GM12878 (cell line): ENCODE measurements at regions not wholly inside any gene's neighbourhood (a gene's known extent, or its start where the extent isn't known, plus 50 kb on each side); places are given as distances from the start of the nearest gene placed in this dataset.

ENCODE experiments used
- ATAC-seq: fragments of 200-7000 bp; cut with Tn5 transposase; 3 replicates; pipeline ENCODE4 v1.9.1; 2020; ENCODE audit warnings: mild to moderate bottlenecking, moderate library complexity
- BruUV-seq: library from RNA; stranded (reverse); fragments of 400-500 nt; replicated peaks from 2 replicates; lab custom pipeline; 2021; lab: Mats Ljungman, UMichigan
- CTCF ChIA-PET: fragments of 300-600 bp; sonication (Branson Sonifier 250); formaldehyde crosslinking; extraction: SDS; loops from one replicate; lab custom pipeline; 2021; ENCODE audit warnings: inconsistent platforms; lab: Yijun Ruan, JAX
- POLR2A ChIA-PET: fragments of 350-600 bp; formaldehyde crosslinking; extraction: SDS; loops from one replicate; lab custom pipeline; 2021; ENCODE audit warnings: inconsistent platforms; lab: Charles Lee
- RAD21 ChIA-PET: fragments of 300-600 bp; sonication (Branson Sonifier 250); formaldehyde crosslinking; loops from one replicate; lab custom pipeline; 2023; ENCODE audit warnings: antibody characterized with exemption; ENCODE audit not compliant: unreplicated experiment; lab: Charles Lee
- SMC1A ChIA-PET: fragments of 300-600 bp; sonication (Branson Sonifier 250); formaldehyde crosslinking; loops from one replicate; lab custom pipeline; 2023; ENCODE audit not compliant: unreplicated experiment, uncharacterized antibody; lab: Charles Lee
- DNase-seq: peaks from one replicate; pipeline ENCODE4 v3.0.0-alpha.2; 2011; ENCODE audit warnings: low read depth, low spot score
- FAIRE-seq: peaks from 3 replicates; lab custom pipeline; 2011; peaks lifted over from hg19 to GRCh38; lab: Jason Lieb, UNC
- H2AFZ ChIP-seq: 2 replicates; pipeline ENCODE4 v1.6.0; 2011; ENCODE audit warnings: low read depth, low read length, control low read depth; ENCODE audit not compliant: control insufficient read depth
- H3K27ac ChIP-seq: 2 replicates; pipeline ENCODE4 v1.5.1; 2011; ENCODE audit warnings: control low read depth; ENCODE audit not compliant: control insufficient read depth, insufficient read depth
- H3K27me3 ChIP-seq, 2 experiments: replicated peaks in 1 of 2; 2 replicates each; pipeline versions ENCODE4 v1.6.0 to v1.6.1; 2011; ENCODE audit warnings: low read length in 1 of 2; ENCODE audit not compliant: control insufficient read depth in 2 of 2, insufficient read depth in 2 of 2
- H3K36me3 ChIP-seq, 2 experiments: 2 replicates each; pipeline ENCODE4 v1.5.1; 2011; ENCODE audit warnings: low read length in 1 of 2; ENCODE audit not compliant: control insufficient read depth in 2 of 2, insufficient read depth in 2 of 2
- H3K4me1 ChIP-seq: 2 replicates; pipeline ENCODE4 v1.6.1; 2011; ENCODE audit warnings: mild to moderate bottlenecking, low read length, moderate library complexity, mixed read lengths; ENCODE audit not compliant: control insufficient read depth, insufficient read depth
- H3K4me2 ChIP-seq: 2 replicates; pipeline ENCODE4 v1.6.0; 2011; ENCODE audit warnings: control low read depth; ENCODE audit not compliant: control insufficient read depth, insufficient read depth
- H3K4me3 ChIP-seq: fragments of 200-600 bp; sonication (generic); 2 replicates; pipeline ENCODE4 v1.5.1; 2016
- H3K79me2 ChIP-seq: 2 replicates; pipeline ENCODE4 v1.6.0; 2011; ENCODE audit warnings: low read length; ENCODE audit not compliant: control insufficient read depth, insufficient read depth
- H3K9ac ChIP-seq: 2 replicates; pipeline ENCODE4 v1.8.0; 2011; ENCODE audit warnings: low read length, control low read depth, mixed read lengths; ENCODE audit not compliant: control insufficient read depth, insufficient read depth
- H3K9me3 ChIP-seq: replicated peaks from 3 replicates; pipeline ENCODE4 v1.5.1; 2011; ENCODE audit warnings: mild to moderate bottlenecking, low read length; ENCODE audit not compliant: control insufficient read depth, insufficient read depth
- H4K20me1 ChIP-seq: 2 replicates; pipeline ENCODE4 v1.6.0; 2011; ENCODE audit not compliant: control insufficient read depth, insufficient read depth
- BRCA1 ChIP-seq: IDR thresholded peaks from 2 replicates; pipeline ENCODE4 v1.6.1; 2011; ENCODE audit warnings: low read depth, low read length, improper control_type of control experiment
- CEBPB ChIP-seq, 2 experiments: fragments of 150-350 bp in 1 of 2; IDR thresholded peaks; 2 replicates each; pipeline ENCODE4 v1.6.1; 2012 to 2014; ENCODE audit warnings: low read depth in 2 of 2, low read length in 2 of 2, borderline replicate concordance in 1 of 2, inconsistent platforms in 1 of 2
- CHD2 ChIP-seq: IDR thresholded peaks from 2 replicates; pipeline ENCODE4 v1.6.1; 2011; ENCODE audit warnings: low read depth, low read length, improper control_type of control experiment, borderline replicate concordance
- CUX1 ChIP-seq: IDR thresholded peaks from 2 replicates; pipeline ENCODE4 v1.6.1; 2012; ENCODE audit warnings: improper control_type of control experiment, low read depth, low read length; ENCODE audit not compliant: insufficient replicate concordance
- KAT2A ChIP-seq: conservative IDR thresholded peaks from 2 replicates; pipeline ENCODE4 v1.6.1; 2011; ENCODE audit warnings: low read depth, low read length; ENCODE audit not compliant: control insufficient read depth
- NFXL1 ChIP-seq: fragments of 450-650 bp; IDR thresholded peaks from 2 replicates; pipeline ENCODE4 v1.6.1; 2017; ENCODE audit warnings: antibody characterized with exemption, mild to moderate bottlenecking, borderline replicate concordance
- NFYB ChIP-seq: IDR thresholded peaks from 2 replicates; pipeline ENCODE4 v1.6.1; 2011; ENCODE audit warnings: low read depth, mild to moderate bottlenecking, low read length, improper control_type of control experiment, moderate library complexity; ENCODE audit not compliant: insufficient read depth
- NKRF ChIP-seq: fragments of 450-650 bp; conservative IDR thresholded peaks from 2 replicates; pipeline ENCODE4 v1.6.1; 2017; ENCODE audit warnings: mild to moderate bottlenecking, moderate library complexity
- PAX5 ChIP-seq: IDR thresholded peaks from 2 replicates; pipeline ENCODE4 v1.6.1; 2011; ENCODE audit warnings: low read depth, low read length, borderline replicate concordance
- POLR2AphosphoS2 ChIP-seq: IDR thresholded peaks from 2 replicates; pipeline ENCODE4 v1.6.1; 2011; ENCODE audit warnings: low read depth, mild to moderate bottlenecking, low read length, improper control_type of control experiment, moderate library complexity
- RB1 ChIP-seq: fragments of 450-650 bp; formaldehyde crosslinking; IDR thresholded peaks from 2 replicates; pipeline ENCODE4 v1.6.1; 2017; ENCODE audit warnings: mild to moderate bottlenecking, borderline replicate concordance
- SKIL ChIP-seq: fragments of 450-650 bp; IDR thresholded peaks from 2 replicates; pipeline ENCODE4 v1.6.1; 2017; ENCODE audit warnings: mild to moderate bottlenecking, low read depth, inconsistent platforms; ENCODE audit not compliant: poor library complexity, severe bottlenecking
- SMAD5 ChIP-seq: IDR thresholded peaks from 2 replicates; pipeline ENCODE4 v1.6.1; 2016; ENCODE audit warnings: antibody characterized with exemption, low read depth
- ZNF207 ChIP-seq: fragments of 450-650 bp; IDR thresholded peaks from 2 replicates; pipeline ENCODE4 v1.6.1; 2014; ENCODE audit warnings: antibody characterized with exemption, mild to moderate bottlenecking, borderline replicate concordance
- ZSCAN29 ChIP-seq: fragments of 450-650 bp; IDR thresholded peaks from 2 replicates; pipeline ENCODE4 v1.6.1; 2017; ENCODE audit warnings: mild to moderate bottlenecking, moderate library complexity
- WGBS: methylation state at CpG from one replicate; pipeline ENCODE4 v1.1.6; 2016; ENCODE audit warnings: low lambda C conversion rate; ENCODE audit not compliant: insufficient replicate concordance, insufficient coverage; ENCODE audit errors: missing lambda C conversion rate; 5-methylcytosine and 5-hydroxymethylcytosine counted together
- in situ Hi-C: fragments of 300-500 bp; cut with MboI; formaldehyde crosslinking; loops from 9 replicates; pipeline ENCODE4 v1.14.3; 2018; ENCODE audit warnings: mixed read lengths
- intact Hi-C: fragments of 100-400 bp; cut with micrococcal nuclease; formaldehyde crosslinking; loops from one replicate; pipeline ENCODE4 v1.14.2; 2022; ENCODE audit not compliant: unreplicated experiment

GRCh38 chr7:22666732-22667131 is 60.3 kb upstream of the IL6 start (continued):
- TF ChIP-seq SKIL (no peak), PAX5 (no peak)

- Histone ChIP-seq H3K9ac (no peak overlapping the region), H3K36me3 (no peaks in the 10 kb centered on the region), H3K9me3 (no peaks in the 10 kb centered on the region), H2AFZ (no peak overlapping the region), H3K4me2 (no peak overlapping the region), H3K27me3 (no peaks in the 10 kb centered on the region), H3K27ac (no peak overlapping the region), H4K20me1 (no peaks in the 10 kb centered on the region), H3K4me3 (no peak overlapping the region), H3K4me1 (peaks cover 4% of the 10 kb centered on the region; the same call in 1 of the 2 replicates), H3K79me2 (no peaks in the 10 kb centered on the region)
- ATAC-seq (no peak), DNase-seq (no peak), FAIRE-seq (no peak)
- RAD21 ChIA-PET = no interaction called here
- POLR2A ChIA-PET = no interaction called here
- WGBS = 52% methylated on average over 7 of the region's 7 CpGs
- no TSS peak for BruUV-seq
- SMC1A ChIA-PET = no interaction called here
- in situ Hi-C loops = no loop called here
- intact Hi-C loops = no loop called here
- CTCF ChIA-PET = no interaction called here
- TF ChIP-seq KAT2A (no peak), CUX1 (no peak), ZNF207 (no peak), SMAD5 (no peak), CHD2 (no peak), RB1 (no peak), POLR2AphosphoS2 (no peak), CEBPB (IDR thresholded peaks at IDR 0.05; ENCODE audit: borderline replicate concordance in 1 of 2, low read depth in 2 of 2, low read length in 2 of 2) (no peak), NKRF (no peak), NFYB (no peak), BRCA1 (no peak), NFXL1 (no peak), ZSCAN29 (no peak)
Measured at GRCh38 chr7:22665923-22666322, 61.1 kb upstream of the IL6 start.
